HUES64 (cell line): ENCODE measurements at regions not wholly inside any gene's neighbourhood (a gene's known extent, or its start where the extent isn't known, plus 50 kb on each side); places are given as distances from the start of the nearest gene placed in this dataset.

ENCODE experiments used
- H3K27ac ChIP-seq: 2 replicates; pipeline ENCODE4 v1.7.0; 2013; ENCODE audit warnings: low read depth, low read length, inconsistent platforms
- H3K27me3 ChIP-seq: 2 replicates; pipeline ENCODE4 v1.6.1; 2013; ENCODE audit warnings: mild to moderate bottlenecking, low read length; ENCODE audit not compliant: insufficient read depth
- H3K36me3 ChIP-seq: 2 replicates; pipeline ENCODE4 v1.6.1; 2013; ENCODE audit warnings: mild to moderate bottlenecking, low read length; ENCODE audit not compliant: insufficient read depth
- H3K4me1 ChIP-seq: 2 replicates; pipeline ENCODE4 v1.6.1; 2013; ENCODE audit warnings: mild to moderate bottlenecking, low read length, moderate library complexity; ENCODE audit not compliant: insufficient read depth
- H3K4me3 ChIP-seq: 2 replicates; pipeline ENCODE4 v1.5.1; 2013; ENCODE audit warnings: mild to moderate bottlenecking, low read length, moderate library complexity
- H3K9ac ChIP-seq: 2 replicates; pipeline ENCODE4 v1.6.1; 2013; ENCODE audit warnings: mild to moderate bottlenecking, low read depth, low read length
- H3K9me3 ChIP-seq: 2 replicates; pipeline ENCODE4 v1.6.1; 2013; ENCODE audit warnings: low read depth, low read length; ENCODE audit not compliant: insufficient read depth
- WGBS: fragments of 150-250, 120-280 bp; methylation state at CpG from one replicate; pipeline ENCODE4 v1.1.7; 2013; ENCODE audit warnings: missing lambda C conversion rate; 5-methylcytosine and 5-hydroxymethylcytosine counted together

DNA sequence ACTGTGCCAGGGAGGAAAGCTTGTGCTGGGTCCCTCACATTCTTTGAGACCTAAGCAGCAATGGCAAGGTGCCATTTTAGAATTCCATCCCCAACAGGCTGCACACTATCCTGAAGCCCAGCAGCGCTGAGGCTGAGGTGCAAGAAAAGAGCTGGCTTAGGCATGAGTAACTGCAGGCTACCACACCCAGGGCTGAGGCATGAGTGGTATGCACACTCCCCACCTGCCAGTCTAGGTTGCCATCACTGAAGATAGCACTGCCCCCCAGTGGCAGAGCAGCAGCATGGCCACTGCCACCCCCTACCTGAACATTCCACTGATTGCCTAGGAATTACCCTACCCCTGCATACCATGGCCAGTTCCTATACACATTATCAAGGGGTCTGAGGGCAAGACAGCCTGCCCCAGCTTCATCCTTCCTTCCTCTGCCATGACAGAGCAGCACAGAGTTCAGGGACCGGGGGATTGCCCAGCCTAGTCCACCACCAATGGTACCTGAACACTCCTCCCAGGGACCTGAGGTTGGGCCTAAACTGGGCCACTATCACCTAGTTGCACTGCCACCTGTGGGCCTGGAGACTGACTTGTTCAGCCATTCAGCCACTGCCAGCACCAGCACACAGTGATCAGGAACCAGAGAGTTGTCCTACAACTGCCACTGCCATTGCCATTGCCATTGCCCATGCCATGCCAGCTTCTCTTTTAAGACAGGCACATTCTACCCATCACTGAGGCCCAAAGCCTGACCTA, 129.8 kb downstream of the SATB1 start:
- H3K27ac ChIP-seq: no peak overlapping the region

DNA sequence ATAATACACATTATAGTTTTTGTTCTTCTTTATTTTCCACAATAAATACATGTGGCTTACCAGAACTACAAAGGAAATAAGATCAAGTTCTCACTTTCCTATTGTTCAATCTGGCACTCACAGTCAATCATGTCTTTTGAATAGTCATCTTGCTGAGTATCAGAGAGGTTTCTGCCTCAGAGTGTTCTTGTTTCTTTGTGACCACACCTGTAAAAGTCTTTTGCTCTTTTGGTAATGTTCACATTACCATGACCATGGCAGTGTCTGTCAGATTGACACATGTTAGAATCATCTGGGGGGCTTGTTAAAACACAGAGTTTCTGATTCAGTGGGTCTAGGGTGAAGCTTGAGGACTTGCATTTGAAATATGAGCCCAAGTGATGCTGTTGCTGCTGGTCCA, 135.0 kb downstream of the SATB1 start:
- Histone ChIP-seq H3K9ac (no peak overlapping the region), H3K27me3 (no peaks in the 10 kb centered on the region), H3K27ac (no peak overlapping the region), H3K36me3 (no peaks in the 10 kb centered on the region), H3K4me3 (no peak overlapping the region), H3K9me3 (no peaks in the 10 kb centered on the region), H3K4me1 (peaks cover 4% of the 10 kb centered on the region; the same call in 1 of the 2 replicates)

More for the DNA sequence above, 129.8 kb downstream of the SATB1 start:
- Histone ChIP-seq H3K27me3 (no peaks in the 10 kb centered on the region), H3K4me1 (peaks cover 4% of the 10 kb centered on the region; the same call in 1 of the 2 replicates), H3K4me3 (no peak overlapping the region), H3K9me3 (0 out of 2 replicates have a peak, but pooled peaks cover 3% of the 10 kb centered on the region), H3K36me3 (no peaks in the 10 kb centered on the region), H3K9ac (no peak overlapping the region)
- 67% methylated on average over 2 of the region's 2 CpGs for WGBS

DNA sequence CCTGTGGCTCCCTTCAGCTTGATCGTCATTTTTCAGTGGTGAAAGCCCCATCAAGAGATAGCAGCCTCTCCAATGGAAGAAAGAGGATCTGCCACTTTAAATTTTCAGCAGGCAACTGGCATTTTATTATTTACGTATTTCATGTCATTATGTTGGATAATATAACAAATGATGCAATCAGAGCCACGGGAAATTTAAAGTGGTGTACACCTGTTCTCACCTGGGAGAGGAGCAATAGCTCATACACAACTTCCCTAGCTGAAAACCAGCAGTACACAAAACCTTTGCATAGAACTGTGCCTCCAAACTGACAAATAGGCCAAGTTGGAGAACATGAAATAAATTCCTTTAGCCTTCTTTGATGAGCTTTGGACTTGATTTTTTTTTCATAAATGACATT, 136.9 kb downstream of the SATB1 start:
- H3K4me3 ChIP-seq: no peak overlapping the region
- H3K36me3 ChIP-seq: no peaks in the 10 kb centered on the region
- 94% methylated on average over 3 of the region's 3 CpGs for WGBS
- H3K27ac ChIP-seq: no peak overlapping the region
- H3K9me3 ChIP-seq: no peaks in the 10 kb centered on the region
- H3K27me3 ChIP-seq: no peaks in the 10 kb centered on the region
- H3K4me1 ChIP-seq: no peaks in the 10 kb centered on the region
- no peak overlapping the region for H3K9ac ChIP-seq

DNA sequence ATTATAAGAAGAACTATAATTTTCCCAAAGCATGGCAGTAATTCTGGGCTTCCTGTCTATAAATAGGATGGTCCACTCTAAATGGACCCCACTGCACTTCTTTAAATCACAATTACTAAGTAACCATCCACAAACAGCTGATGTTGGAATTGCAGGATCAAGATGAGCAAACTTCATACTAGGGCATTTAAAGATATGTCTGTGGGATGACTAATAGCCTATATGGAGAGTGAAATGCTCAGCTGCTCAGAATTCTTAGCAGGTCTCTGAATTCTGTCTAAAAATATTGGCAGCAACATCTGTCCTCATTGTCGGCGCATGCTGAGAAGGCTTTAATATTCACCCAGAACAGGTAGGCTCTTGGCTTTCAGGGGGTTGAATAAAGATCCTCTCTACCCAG, 140.4 kb downstream of the SATB1 start:
- H3K27me3 ChIP-seq: no peaks in the 10 kb centered on the region
- H3K4me1 ChIP-seq: no peaks in the 10 kb centered on the region
- no peaks in the 10 kb centered on the region for H3K9me3 ChIP-seq
- H3K4me3 ChIP-seq: no peak overlapping the region
- H3K36me3 ChIP-seq: no peaks in the 10 kb centered on the region
- H3K9ac ChIP-seq: no peak overlapping the region
- no peak overlapping the region for H3K27ac ChIP-seq
- 95% methylated on average over 2 of the region's 2 CpGs for WGBS

DNA sequence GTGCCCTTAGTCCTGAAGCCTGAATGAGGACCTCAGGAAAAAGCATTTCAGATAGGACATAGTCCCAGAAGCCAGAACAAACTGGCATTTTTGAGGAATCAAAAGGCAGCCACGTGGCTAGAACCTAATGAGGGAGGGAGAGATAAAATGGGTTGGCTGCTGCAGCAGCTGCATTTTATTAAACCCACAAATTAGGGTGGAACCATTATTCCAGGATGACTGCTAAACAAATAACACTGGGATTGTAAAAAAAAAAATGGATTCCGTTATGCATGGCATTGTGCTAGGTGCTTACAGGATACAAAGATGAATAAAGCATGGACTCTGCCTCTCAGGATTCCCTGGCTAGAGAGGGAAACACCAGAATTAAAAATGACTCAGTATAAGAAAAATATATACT, 141.5 kb downstream of the SATB1 start:
- Histone ChIP-seq H3K4me1 (no peaks in the 10 kb centered on the region), H3K4me3 (no peak overlapping the region), H3K9me3 (no peaks in the 10 kb centered on the region), H3K36me3 (no peaks in the 10 kb centered on the region), H3K27ac (no peak overlapping the region), H3K27me3 (no peaks in the 10 kb centered on the region), H3K9ac (no peak overlapping the region)
- 86% methylated on average over 2 of the region's 2 CpGs for WGBS

- H3K27ac ChIP-seq: no peak overlapping the region
- no peak overlapping the region for H3K9ac ChIP-seq
- no peaks in the 10 kb centered on the region for H3K9me3 ChIP-seq
- H3K27me3 ChIP-seq: no peaks in the 10 kb centered on the region
- H3K4me3 ChIP-seq: no peak overlapping the region
- 87% methylated on average over 2 of the region's 2 CpGs for WGBS
- H3K36me3 ChIP-seq: no peaks in the 10 kb centered on the region
- no peaks in the 10 kb centered on the region for H3K4me1 ChIP-seq
Measured at GRCh38 chr3:18282507-18282906, 142.6 kb downstream of the SATB1 start.

DNA sequence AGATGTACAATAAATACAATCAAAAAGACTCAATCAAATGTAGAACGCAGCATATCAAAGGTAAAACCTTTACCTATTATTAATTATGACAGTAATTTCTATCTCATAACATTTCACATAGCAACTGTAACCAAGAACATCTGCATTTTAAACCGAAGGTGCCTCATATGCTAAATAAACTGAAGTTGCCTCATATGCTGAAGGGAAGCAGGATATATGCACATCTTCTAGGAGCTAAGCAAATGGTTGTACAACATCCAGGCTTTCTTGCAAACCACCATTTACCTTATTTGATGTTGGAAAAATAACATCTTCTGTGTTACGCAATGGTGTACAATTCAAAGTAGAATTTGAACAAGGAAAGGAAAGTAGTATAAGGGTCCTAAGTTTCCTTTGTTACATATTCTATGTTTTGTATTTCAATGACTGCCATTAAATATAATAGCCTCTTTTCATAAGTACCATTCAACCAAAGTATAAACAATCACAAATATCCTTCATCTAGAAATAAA, 145.9 kb downstream of the SATB1 start:
- Histone ChIP-seq H3K4me1 (no peaks in the 10 kb centered on the region), H3K27ac (no peak overlapping the region), H3K4me3 (no peak overlapping the region), H3K9me3 (no peaks in the 10 kb centered on the region), H3K27me3 (no peaks in the 10 kb centered on the region), H3K36me3 (no peaks in the 10 kb centered on the region), H3K9ac (no peak overlapping the region)
- WGBS: 85% methylated on average over 3 of the region's 3 CpGs

DNA sequence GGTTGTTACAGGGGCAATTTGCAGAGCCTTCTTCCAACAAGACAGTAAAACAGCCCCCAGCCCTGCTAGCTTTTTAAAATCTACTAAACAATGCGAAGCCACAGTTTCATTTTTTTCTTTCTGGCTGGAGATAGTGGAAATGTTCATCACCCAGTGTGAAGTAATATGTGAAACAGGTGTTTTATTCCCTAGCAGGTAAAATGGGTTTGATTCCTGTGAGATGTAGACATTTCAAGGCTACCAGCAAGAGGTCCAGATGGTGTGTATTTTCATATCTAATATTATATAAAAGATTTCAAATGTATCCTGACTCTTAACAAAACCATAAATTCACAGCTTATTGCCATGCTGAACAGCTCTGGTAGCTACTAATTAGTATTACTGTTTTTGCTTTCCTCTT, 160.3 kb downstream of the SATB1 start:
- no peaks in the 10 kb centered on the region for H3K27me3 ChIP-seq
- H3K9me3 ChIP-seq: no peaks in the 10 kb centered on the region
- no peaks in the 10 kb centered on the region for H3K36me3 ChIP-seq
- no peaks in the 10 kb centered on the region for H3K4me1 ChIP-seq
- no peak overlapping the region for H3K9ac ChIP-seq
- WGBS: 100% methylated on average over 1 of the region's 1 CpG
- no peak overlapping the region for H3K4me3 ChIP-seq
- no peak overlapping the region for H3K27ac ChIP-seq

DNA sequence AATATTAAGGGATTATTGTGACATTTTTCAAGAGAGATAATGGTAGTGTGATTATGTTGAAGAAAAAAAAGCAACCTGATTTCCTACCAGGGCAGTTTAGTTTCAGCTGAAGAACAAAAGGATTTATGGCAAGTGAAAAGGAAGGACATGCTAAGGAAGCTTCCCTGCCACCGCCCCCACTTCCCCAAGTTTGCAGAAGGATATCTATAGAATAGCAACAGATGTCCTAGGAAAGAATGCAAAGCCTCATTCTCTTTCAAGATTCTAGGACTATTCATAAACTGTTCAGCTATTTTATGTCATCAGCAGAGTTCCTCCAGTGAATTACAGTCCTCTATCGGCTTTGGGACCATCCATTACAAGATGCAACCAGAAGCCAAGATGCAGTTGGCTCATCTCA, 160.8 kb downstream of the SATB1 start:
- Histone ChIP-seq H3K9me3 (no peaks in the 10 kb centered on the region), H3K27me3 (no peaks in the 10 kb centered on the region), H3K4me1 (no peaks in the 10 kb centered on the region), H3K4me3 (no peak overlapping the region), H3K27ac (no peak overlapping the region), H3K36me3 (no peaks in the 10 kb centered on the region), H3K9ac (no peak overlapping the region)
- WGBS: 100% methylated on average over 2 of the region's 2 CpGs

DNA sequence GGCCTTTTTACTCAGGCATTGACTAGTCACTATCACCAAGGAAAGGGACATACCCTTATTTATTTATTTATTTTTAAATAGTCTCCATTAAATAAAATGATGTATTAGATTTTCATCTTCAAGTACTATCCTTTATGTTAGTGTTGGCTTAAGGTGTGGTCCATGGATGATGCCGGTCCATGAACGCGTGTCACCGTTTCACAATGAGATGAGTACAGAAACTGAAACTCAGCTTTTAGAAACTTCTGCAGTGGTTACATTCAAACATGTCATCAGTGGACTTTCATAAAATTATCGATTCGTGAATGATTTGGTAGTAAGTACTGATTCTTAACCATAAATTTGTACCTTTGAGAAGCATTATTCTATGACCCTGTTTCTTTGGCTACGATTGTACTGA, 166.6 kb downstream of the SATB1 start:
- no peaks in the 10 kb centered on the region for H3K4me1 ChIP-seq
- H3K27me3 ChIP-seq: no peaks in the 10 kb centered on the region
- no peaks in the 10 kb centered on the region for H3K9me3 ChIP-seq
- H3K36me3 ChIP-seq: no peaks in the 10 kb centered on the region
- no peak overlapping the region for H3K27ac ChIP-seq
- WGBS: 97% methylated on average over 7 of the region's 7 CpGs
- H3K4me3 ChIP-seq: no peak overlapping the region
- H3K9ac ChIP-seq: no peak overlapping the region

- WGBS: 92% methylated on average over 3 of the region's 4 CpGs
- no peak overlapping the region for H3K9ac ChIP-seq
- H3K27me3 ChIP-seq: no peaks in the 10 kb centered on the region
- H3K27ac ChIP-seq: no peak overlapping the region
- H3K4me1 ChIP-seq: peaks cover 8% of the 10 kb centered on the region
- H3K4me3 ChIP-seq: no peak overlapping the region
- H3K36me3 ChIP-seq: no peaks in the 10 kb centered on the region
- no peaks in the 10 kb centered on the region for H3K9me3 ChIP-seq
Measured at GRCh38 chr3:18252578-18252977, 172.6 kb downstream of the SATB1 start.

DNA sequence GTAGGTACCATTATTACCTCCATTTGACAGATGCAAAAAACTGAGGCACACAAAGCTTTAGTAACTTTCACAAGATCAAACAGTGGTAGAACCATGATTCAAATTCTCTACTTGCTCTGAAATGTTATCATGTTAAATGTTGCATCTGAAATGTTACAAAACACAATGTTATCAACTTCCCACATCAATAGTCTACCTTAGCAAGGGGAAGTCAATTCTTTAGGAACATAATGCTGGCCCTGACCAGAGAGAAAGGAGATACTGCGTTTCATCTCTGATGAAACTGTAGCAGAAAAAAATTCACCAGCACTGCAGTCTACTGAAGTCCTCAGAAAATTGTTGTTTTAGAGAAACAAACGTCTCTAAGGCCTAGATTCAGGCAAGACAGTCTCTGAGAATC, 174.1 kb downstream of the SATB1 start:
- no peak overlapping the region for H3K27ac ChIP-seq
- H3K27me3 ChIP-seq: no peaks in the 10 kb centered on the region
- no peak overlapping the region for H3K9ac ChIP-seq
- no peak overlapping the region for H3K4me3 ChIP-seq
- H3K36me3 ChIP-seq: no peaks in the 10 kb centered on the region
- 88% methylated on average over 2 of the region's 2 CpGs for WGBS
- H3K9me3 ChIP-seq: no peaks in the 10 kb centered on the region
- peaks cover 22% of the 10 kb centered on the region for H3K4me1 ChIP-seq
